Stimulated activated CD4-positive, alpha-beta T cell treated with anti-CD3 and anti-CD28 coated beads, Interleukin-2, amount 100 ng/mL, for 48 hours (primary cell): ENCODE measurements at regions not wholly inside any gene's neighbourhood (a gene's known extent, or its start where the extent isn't known, plus 50 kb on each side); places are given as distances from the start of the nearest gene placed in this dataset.

ENCODE experiments used
- DNase-seq, 2 donors: peaks; one replicate each; pipeline ENCODE4 v3.0.0-alpha.2; 2020

GRCh38 chr4:11496351-11496829 lies 67.7 kb upstream of the HS3ST1 start:
- DNase-seq: no peak

GRCh38 chr4:11495818-11496217 lies 67.1 kb upstream of the HS3ST1 start:
- DNase-seq: no peak

- DNase-seq: no peak
Measured at GRCh38 chr4:11495291-11495690, 66.6 kb upstream of the HS3ST1 start.

GRCh38 chr4:11494232-11494631 lies 65.5 kb upstream of the HS3ST1 start:
- DNase-seq: no peak

- no peak for DNase-seq
Measured at GRCh38 chr4:11489453-11490083, 60.9 kb upstream of the HS3ST1 start.

GRCh38 chr4:11488657-11489452 lies 60.2 kb upstream of the HS3ST1 start:
- DNase-seq: no peak

- DNase-seq: no peak
Measured at GRCh38 chr4:11487868-11488544, 59.3 kb upstream of the HS3ST1 start.

GRCh38 chr4:11487139-11487538 lies 58.4 kb upstream of the HS3ST1 start:
- no peak for DNase-seq

GRCh38 chr4:11485926-11486325 lies 57.2 kb upstream of the HS3ST1 start:
- no peak for DNase-seq

- no peak for DNase-seq
Measured at GRCh38 chr4:11484531-11484930, 55.8 kb upstream of the HS3ST1 start.

- no peak for DNase-seq
Measured at GRCh38 chr4:11483046-11483445, 54.4 kb upstream of the HS3ST1 start.

GRCh38 chr4:11480683-11481082 lies 52.0 kb upstream of the HS3ST1 start:
- no peak for DNase-seq
